ENCODE measurements at regions not wholly inside any gene's neighbourhood (a gene's known extent, or its start where the extent isn't known, plus 50 kb on each side); places are given as distances from the start of the nearest gene placed in this dataset.

DNA sequence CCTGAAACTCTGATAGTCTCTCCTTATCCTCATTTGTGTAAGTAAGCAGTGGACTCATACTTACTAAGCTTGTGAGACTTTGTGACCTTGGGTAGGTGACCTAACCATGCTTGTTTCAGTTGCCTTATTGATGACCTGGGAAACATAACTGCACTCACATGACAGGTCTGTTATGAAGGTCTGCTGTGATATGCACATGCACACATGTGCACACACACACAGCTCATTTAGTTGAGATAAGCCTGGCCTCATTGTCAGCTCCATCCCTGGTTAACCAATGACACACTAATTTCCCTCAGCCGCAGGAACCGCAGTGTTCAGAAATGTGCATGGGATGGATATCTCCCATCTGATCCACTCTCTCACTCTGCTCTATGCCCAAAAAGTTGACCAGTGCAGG, 177.2 kb downstream of the GPAM start:
- no peak for DNase-seq (ENCODE audit: extremely low read depth in 1 of 2, low read depth in 1 of 2)

DNA sequence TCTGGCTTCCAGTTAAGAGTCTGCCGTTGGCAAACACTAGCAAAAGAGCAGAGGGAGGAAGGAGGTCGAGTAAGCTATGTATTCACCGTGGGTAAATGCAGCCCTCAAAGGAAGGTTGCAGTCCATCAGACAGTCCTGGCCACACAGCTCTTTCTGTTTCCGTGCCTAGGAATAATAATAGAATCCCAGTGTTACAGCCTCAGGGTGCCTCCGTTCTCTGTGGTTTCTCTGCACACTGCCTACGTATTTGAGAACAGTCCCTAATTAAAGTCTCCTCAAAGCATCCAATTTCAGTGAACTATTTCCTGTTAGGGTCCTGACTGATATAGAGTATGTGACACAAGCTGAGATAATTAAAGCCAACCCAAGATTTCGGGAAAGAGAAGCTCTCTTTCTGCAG, 176.7 kb downstream of the GPAM start:
- no peak for DNase-seq (ENCODE audit: extremely low read depth in 1 of 2, low read depth in 1 of 2)

GRCh38 chr10:112022196-112022595, 161.4 kb downstream of the GPAM start:
- DNase-seq (ENCODE audit: extremely low read depth in 1 of 2, low read depth in 1 of 2) = no peak

DNA sequence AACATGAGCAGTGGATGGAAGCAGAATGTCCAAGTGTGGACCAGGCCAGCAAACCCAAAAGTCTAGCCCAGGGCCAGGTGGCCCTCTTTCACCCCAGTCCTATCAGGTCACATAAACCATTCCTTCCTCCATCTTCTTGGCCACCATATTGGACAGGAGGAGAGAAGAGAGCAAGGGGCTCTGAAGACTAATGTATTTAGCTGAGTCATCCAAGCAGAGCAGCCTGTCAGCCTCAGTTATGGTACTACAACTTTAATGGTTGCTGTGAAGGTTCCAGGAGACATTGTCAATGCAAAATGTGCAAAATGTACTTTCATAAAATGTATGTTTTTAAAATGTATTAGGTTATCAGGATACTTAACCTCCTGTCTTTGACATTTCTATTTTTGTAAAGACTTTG, 159.5 kb downstream of the GPAM start:
- no peak for DNase-seq (ENCODE audit: extremely low read depth in 1 of 2, low read depth in 1 of 2)

GRCh38 chr10:112025228-112025627, 158.3 kb downstream of the GPAM start:
- DNase-seq (ENCODE audit: extremely low read depth in 1 of 2, low read depth in 1 of 2) = no peak

DNA sequence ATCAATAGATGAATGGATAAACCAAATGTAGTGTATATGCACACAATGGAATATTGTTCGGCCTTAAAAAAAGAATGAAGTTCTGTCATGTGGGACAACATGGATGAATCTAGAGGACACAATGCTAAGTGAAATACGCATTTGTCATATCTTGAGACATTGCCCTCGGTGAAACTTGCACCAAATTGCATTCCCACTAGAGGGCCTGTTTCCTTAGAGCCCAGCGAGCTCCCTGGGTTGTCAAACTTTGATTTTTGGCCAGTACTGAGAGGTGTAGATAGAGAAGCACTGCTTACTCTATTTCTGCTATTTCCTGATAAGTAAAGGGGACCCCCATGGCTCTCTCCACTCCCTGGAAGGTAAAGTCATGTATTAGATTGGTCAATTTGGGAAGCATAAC, 157.1 kb downstream of the GPAM start:
- DNase-seq (ENCODE audit: extremely low read depth in 1 of 2, low read depth in 1 of 2) = no peak

DNA sequence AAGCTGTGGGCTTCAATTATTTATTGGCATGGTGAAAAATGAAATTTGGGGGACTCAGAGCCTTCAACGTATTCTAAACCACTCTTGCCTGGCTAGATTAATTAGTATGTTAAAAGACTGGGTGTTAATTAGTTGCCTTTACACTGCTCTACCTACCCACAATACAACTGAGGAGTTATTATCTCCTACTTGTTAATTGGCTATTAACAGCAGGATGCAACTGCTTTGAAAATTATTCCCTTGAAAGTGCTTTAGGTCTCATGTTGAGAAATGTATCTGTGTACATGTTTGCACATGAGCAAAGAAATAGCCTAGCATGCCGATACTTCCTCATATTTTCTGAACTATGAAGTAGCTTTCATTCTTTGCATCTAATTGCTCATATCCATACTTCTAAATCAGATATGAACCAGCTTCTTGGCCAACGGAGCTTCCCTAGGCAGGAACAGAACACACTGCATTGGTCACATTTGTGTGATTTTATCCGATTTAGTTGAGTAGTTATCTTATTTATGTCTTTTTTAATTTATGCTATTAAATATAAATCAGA, 155.8 kb downstream of the GPAM start:
- no peak for DNase-seq (ENCODE audit: extremely low read depth in 1 of 2, low read depth in 1 of 2)

DNA sequence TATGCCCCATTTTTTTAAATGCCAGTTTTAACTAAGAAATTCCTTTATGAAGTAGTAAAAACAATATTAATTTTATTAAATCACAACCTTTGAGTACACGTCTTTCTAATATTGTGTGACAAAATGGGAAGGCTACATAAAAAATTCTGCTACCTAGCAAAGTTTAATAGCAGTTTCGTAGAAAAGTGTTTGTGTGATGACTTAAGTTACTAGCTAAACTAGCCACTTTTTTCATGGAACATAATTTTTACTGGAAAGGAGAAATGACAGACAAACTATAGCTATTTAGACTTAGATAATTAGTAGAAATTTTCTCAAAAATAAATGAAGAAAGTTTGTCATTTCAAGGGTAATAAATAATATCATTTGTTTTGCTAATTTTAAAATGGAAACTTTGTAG, 153.1 kb downstream of the GPAM start:
- no peak for DNase-seq (ENCODE audit: extremely low read depth in 1 of 2, low read depth in 1 of 2)

DNA sequence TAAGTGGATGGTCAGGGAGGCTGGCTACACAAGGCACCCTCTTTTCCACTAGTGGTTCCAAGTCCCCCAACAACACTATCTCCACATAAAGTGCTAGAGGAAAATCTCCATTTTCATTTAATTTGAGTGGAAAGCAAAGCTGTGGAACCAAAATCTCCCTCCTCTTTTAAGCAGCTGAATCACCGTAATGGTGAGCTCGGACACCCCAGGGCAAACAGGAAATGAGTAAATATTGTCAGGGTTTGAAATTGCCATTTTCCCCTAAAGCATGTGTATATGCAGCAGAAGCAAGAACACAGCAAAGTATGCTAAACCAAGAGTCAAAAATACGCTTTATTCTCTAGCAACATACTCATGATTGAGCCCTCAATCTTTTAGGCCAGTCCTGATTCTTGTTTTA, 143.7 kb downstream of the GPAM start:
- no peak for DNase-seq (ENCODE audit: extremely low read depth in 1 of 2, low read depth in 1 of 2)

- DNase-seq (ENCODE audit: extremely low read depth in 1 of 2, low read depth in 1 of 2) = no peak
Measured at GRCh38 chr10:112040696-112041095, 142.9 kb downstream of the GPAM start.

- no peak for DNase-seq (ENCODE audit: extremely low read depth in 1 of 2, low read depth in 1 of 2)
Measured at GRCh38 chr10:112045938-112046337, 137.6 kb downstream of the GPAM start.

DNA sequence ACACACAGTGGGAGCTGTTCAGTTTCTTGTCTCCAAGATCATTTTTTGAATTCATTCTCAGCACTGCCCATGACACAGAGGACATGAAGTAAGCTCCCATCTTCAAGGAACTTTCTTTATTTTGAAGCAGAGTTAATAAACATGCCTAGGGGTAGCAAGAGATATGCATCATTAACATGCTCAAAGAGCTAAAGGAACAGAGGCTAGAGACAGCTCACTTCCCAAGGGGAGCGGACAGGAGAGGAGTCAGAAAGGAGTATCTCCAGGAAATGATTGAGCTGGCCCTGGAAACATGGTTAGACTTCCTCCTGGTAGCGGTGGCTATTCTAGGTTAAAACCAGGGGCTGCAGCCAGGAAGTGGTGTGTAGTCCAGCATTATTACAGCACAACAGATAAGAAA, 135.9 kb downstream of the GPAM start:
- DNase-seq (ENCODE audit: extremely low read depth in 1 of 2, low read depth in 1 of 2) = no peak

GRCh38 chr10:112052166-112052565, 131.4 kb downstream of the GPAM start:
- DNase-seq (ENCODE audit: extremely low read depth in 1 of 2, low read depth in 1 of 2) = no peak

DNA sequence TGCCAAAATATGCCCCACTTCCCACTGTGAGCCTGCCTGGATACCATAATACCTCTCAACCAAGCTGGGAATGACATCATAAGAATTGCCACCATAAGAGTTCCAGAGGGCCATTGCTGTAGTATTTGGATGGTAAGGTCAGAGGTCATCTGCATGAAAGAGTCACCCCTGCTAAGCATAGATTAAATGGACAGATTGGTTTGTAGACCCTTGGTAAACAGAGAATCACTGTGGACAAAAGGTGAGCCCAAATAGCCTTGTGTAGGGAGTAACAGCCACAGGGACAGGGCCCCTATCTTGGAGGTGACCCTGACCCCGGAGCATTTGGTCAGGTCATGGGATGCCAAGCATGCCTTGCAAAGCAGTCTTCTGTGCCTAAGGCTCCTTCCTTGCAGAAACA, 129.7 kb downstream of the GPAM start:
- no peak for DNase-seq (ENCODE audit: extremely low read depth in 1 of 2, low read depth in 1 of 2)

DNA sequence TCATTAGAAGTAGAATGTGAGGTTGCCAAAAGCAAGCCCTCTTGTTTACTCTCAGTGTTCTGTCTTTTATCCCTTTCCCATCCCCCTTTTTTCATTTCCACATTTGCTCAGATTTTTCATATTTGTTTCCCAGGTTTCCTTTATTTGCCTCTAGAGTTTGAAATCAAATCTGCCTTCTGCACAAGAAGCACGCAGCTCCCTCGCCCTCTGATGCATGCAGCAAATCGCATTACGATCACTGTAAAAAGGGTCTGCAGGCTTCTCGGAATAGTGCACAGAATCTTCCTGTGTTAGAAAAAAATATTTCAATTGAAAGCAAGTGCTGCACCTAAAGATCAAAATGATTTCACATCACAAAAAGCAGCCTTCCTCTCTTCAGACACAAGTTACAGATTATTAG, 129.0 kb downstream of the GPAM start:
- DNase-seq (ENCODE audit: extremely low read depth in 1 of 2, low read depth in 1 of 2) = no peak

GRCh38 chr10:112057072-112057471, 126.5 kb downstream of the GPAM start:
- DNase-seq (ENCODE audit: extremely low read depth in 1 of 2, low read depth in 1 of 2) = no peak

DNA sequence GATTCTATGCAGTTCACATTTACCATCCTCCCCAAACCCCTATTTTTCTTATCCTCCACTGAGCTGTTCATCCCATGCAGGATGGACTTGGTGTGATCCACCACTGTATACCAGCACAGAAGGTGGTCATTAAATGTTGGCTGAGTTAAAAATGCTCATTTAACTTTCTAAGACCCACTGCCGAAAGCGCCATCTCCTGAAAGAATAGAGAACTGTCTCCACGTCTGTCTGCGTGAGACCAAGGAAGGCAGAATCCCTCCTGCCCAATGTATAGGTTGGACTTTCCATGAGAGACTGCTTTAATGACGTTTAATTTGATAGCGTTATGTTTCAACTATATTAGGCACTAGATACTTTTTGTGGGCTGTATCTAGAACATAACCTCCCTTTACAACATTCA, 124.3 kb downstream of the GPAM start:
- DNase-seq (ENCODE audit: extremely low read depth in 1 of 2, low read depth in 1 of 2) = no peak

GRCh38 chr10:112071596-112072133, 111.9 kb downstream of the GPAM start:
- no peak for DNase-seq (ENCODE audit: extremely low read depth in 1 of 2, low read depth in 1 of 2)

DNA sequence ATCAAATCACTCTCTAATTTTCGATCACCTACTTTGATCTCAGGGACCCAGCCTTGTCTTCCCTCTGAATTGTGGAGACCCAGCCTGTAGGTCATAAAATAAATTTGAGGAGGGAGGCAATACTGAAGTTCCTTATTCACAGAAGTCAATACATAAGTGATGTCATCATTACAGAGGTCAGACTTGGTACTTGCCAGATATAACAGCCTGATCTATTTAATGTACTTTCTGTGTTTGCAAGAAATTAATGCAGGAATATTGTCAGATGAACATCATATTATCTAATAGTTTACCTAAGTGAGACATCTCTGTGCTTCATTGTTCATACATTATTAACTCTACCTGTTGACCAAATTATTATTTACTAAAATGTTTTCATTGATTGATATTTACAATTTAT, 105.6 kb downstream of the GPAM start:
- no peak for DNase-seq (ENCODE audit: extremely low read depth in 1 of 2, low read depth in 1 of 2)

DNA sequence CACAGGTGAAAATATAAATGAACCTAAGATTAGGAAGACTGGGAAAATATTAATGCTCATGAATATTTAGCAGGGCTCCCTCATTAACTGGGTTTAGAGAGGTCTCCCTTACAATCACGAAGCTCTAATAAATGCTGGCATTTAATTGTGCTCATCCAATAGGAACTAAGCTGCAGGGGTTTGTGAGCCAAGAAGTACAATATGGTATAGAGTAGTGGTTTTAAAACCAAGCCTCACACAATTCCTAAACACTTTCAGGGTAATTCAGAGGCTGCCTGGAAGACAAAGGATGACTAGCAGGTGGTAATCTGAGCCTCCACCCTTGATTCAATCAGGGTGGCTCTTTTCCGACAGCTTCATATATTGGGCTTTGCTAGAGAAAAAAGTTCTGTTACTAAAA, 103.3 kb downstream of the GPAM start:
- no peak for DNase-seq (ENCODE audit: extremely low read depth in 1 of 2, low read depth in 1 of 2)

- no peak for DNase-seq (ENCODE audit: extremely low read depth in 1 of 2, low read depth in 1 of 2)
Measured at GRCh38 chr10:112082120-112082519, 101.4 kb downstream of the GPAM start.

DNA sequence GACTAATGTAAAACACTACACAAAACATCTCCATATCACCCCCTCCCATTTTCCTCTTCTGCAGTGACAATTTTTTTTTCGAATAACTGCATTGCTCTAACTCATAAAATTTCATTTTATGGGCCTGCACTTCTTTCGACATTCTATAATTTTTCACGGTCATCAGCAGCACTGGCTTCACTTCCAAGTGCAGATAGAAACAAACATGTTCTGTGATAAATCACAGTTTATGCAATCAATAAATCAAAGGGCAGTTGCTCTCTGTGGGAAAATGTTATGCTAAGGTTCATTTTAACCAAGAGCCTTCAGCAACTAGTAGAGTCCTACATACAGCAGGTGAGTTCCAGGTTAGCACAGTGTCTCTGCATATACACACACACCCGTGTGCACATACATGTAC, 100.1 kb downstream of the GPAM start:
- no peak for DNase-seq (ENCODE audit: extremely low read depth in 1 of 2, low read depth in 1 of 2)

DNA sequence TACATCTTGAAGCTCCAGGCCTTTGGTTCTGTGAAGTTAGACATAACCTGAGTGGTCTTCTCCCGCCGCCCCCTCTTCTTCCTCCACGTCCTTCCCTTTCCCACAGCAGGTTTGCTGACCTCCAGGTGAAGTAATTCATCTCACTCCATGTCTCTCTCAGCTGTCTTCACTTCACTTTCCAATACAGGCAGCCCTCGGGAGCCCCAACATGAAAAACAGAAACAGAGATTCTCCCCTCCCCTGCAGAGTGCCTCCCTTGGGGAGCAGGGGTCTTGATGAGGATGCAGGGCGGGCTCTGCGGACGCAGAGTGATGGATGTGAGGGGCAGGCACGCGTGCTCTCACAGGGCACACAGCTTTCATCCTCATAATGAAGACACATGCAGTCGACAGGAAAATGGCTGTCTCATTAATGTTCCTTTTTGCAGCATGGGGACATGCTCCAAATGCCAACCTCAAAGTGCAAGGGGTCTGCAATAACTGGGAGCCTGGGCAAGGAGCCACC, 95.6 kb downstream of the GPAM start:
- no peak for DNase-seq (ENCODE audit: extremely low read depth in 1 of 2, low read depth in 1 of 2)

All from activated CD8-positive, alpha-beta memory T cell treated with anti-CD3 and anti-CD28 coated beads for 1 hour (primary cell).